Hematopoietic multipotent progenitor cell treated with erythropoietin and hydrocortisone succinate and interleukin-3 and kit ligand, for 15 days (in vitro differentiated cells): ENCODE measurements at regions not wholly inside any gene's neighbourhood (a gene's known extent, or its start where the extent isn't known, plus 50 kb on each side); places are given as distances from the start of the nearest gene placed in this dataset.
"Not testable (repeated sequence)": the region's sequence is repeated elsewhere in the genome, so short reads cannot be mapped to it uniquely, and the experiment has no call there.

Experiments used
- DNase-seq: peaks from one replicate; pipeline ENCODE4 v3.0.0-alpha.2; 2015; ENCODE audit warnings: low spot score

DNA sequence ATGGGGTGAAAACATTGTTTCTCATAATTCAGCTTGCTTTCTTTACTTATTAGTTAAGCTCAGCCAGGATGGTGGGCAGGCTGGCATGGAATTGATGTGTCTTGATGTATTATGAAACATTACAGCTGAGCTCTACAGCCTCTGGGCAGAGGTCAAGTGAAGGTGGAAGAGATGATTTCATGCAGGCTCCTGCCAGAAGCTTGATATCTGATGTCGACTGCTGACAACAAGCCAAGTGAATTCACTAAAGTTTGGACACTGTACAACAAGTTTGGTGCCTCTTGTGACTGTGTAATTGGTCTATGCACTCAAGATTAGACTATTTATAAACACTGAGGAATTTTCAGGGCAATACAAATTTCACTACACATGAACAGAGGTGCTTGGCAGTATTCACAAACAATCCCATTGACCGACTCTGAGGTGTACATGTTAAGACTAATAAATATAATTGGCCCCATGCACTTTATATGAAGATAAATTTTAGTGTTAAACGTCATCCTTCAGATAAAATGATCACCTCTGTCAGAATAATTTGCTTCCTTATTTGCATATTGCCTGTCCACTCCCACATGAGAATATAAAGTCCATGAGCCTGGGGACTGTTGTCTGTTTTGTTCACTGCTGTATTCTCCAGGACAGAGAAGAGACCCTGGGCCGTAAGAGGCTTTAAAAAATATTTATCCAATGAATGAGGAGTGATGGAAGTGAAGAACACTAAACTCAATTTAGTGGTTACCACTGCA is 612.2 kb downstream of the IQCM start:
- no peak for DNase-seq

DNA sequence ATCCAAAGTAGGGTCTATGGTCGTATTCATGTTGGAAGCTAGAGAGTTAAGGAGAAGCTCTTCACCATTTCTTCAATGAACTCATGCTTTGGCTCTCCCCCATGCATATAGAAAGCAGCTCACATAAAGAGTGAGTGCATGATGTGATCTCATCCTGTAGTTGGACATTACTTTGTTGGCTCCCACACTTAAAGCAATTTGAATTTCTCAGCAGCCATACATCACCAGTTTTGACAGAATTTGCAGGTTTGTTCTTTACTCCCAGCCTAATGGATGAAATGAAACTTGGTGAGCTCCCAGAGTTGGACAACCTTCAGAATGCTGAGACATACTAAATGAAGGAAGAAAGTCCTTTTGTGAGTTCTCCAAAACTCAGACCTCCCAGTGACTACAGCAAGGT is 613.5 kb downstream of the IQCM start:
- DNase-seq: no peak

DNA sequence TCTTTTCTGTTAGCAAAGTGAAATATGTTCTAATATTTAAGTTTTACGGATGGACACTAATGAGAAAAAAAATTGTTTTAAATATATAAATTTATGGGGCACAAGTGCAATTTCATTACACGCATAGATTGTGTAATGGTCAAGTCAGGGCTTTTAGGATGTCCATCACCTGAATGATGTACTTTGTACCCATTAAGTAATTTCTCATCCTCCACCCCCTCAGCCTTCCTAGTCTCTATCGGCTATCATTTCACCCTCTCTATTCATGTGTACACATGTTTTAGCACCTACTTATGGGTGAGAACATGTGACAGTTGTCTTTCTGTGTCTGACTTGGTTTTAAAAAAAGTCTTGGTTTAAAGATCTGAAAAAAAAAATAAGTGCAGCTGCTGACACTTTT is 616.0 kb downstream of the IQCM start:
- no peak for DNase-seq

DNA sequence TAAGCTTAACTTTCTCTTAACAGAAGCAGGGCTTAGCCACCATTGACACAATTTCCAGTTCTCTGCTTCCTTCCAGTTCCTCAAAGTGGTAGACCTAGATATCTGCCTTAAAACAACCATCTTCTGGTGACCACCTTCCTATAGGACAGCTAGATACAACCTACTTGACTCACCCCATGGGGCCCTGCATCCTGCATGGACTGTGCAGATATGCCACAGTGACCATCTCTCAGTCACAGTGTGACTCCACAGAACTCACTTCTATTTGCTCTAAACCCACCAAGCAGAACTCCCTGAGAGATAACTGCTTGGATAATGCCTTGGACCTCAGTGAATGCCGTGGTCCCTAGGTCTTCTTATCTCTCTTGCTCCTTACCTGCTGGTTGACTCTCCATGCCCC is 621.6 kb downstream of the IQCM start:
- DNase-seq: no peak

DNA sequence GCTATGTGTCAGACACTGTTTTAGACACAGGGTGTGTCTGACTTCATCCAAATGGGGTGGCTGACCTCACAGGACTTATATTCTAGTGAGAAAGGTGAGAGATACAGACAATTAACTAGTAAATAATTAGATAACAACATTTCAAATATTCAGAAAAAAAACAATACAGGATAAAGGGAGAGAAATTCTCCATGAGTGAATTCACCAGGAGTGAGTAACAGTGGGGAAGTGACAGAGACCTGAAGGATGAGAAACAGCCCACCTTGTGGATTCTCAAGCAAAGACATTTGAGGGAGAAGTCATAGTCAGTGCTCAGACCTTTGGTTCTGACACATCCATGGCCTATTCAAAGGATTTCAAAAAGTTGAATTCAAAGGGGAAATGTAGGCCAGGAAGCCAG is 627.9 kb downstream of the IQCM start:
- DNase-seq: no peak

DNA sequence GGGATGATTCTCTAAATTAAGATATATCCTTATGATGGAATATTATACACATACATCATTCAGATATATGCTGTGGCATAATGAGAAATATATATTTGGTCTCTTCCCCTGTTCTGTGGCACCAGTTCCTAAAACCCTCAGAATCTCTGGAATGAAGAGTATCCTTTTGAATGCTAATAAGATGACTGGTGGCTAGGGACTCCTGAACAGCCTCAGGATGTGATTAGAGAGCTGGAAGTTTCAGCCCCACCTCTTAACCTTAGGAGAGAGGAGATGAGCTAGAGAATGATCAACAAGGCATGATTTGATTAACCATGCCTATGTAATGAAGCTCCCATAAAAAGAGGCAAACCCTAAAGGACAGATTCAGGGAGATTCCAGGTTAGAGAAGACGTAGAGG is 632.0 kb downstream of the IQCM start:
- DNase-seq: no peak

DNA sequence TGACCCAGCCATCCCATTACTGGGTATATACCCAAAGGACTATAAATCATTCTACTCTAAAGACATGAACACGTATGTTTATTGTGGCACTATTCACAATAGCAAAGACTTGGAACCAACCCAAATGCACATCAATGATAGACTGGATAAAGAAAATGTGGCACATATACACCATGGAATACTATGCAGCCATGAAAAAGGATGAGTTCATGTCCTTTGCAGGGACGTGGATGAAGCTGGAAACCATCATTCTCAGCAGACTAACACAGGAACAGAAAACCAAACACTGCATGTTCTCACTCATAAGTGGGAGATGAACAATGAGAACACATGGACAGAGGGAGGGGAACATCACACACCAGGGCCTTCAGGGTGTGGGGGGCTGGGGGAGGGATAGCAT is 634.2 kb downstream of the IQCM start:
- DNase-seq: not testable (repeated sequence)

DNA sequence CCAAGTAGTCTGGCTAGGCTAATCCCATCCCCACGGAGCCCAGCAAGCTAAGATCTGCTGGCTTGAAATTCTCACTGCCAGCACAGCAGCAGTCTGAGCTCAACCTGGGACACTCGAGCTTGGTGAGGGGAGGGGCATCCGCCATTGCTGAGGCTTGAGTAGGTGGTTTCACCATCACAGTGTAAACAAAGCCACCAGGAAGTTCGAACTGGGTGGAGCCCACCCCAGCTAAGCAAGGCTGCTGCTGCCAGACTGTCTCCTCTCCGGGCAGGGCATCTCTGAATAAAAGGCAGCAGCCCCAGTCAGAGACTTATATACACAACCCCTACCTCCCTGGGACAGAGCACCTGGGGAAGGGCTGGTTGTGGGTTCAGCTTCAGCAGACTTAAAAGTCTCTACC is 639.6 kb downstream of the IQCM start:
- DNase-seq: no peak

DNA sequence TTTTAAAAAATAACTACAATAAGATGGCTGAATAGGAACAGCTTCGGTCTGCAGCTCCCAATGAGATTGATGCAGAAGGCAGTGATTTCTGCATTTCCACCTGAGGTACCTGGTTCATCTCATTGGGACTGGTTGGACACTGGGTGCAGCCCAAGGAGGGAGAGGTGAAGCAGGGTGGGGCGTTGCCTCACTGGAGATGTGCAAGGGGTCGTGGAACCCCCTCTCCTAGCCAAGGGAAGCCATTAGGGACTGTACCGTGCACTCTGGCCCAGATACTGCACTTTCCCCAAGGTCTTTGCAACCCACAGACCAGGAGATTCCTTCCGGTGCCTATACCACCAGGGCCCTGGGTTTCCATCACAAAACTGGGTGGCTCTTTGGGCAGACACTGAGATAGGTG is 640.1 kb downstream of the IQCM start:
- DNase-seq: no peak

DNA sequence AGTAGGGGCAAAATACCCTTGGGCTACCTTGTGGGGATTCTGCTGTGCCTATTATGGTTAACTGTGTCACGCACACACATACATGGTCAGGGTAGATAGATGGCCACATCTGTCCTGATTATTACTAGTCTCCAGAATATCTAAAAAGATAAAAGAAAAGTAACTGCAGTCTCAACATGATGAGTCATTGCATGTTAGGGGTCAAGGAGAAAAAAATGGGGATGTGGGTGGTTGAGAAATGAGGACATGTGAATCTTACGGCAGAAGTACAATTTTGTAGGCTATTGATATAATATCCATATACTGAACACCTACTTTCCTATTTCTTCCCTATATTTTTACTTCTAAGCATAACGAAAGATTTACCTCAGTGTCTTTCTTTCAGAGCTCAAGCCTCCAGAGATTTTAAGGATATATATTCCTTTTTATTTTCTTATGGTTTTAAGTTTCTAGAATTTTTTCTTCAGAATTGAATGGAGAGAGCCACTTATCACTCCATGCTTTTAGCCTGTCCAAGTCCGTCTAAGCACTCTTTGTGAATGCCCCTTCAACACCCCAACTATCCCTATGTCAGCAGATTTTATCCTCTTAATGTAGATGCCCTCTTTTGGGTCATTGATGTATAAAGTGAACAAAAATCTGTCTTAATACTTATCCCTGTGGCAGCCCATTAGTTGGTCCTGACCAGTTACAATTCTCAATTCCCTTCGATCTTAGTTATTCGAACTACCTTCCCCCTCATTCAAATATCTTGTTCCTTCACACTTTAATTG is 642.2 kb downstream of the IQCM start:
- no peak for DNase-seq

DNA sequence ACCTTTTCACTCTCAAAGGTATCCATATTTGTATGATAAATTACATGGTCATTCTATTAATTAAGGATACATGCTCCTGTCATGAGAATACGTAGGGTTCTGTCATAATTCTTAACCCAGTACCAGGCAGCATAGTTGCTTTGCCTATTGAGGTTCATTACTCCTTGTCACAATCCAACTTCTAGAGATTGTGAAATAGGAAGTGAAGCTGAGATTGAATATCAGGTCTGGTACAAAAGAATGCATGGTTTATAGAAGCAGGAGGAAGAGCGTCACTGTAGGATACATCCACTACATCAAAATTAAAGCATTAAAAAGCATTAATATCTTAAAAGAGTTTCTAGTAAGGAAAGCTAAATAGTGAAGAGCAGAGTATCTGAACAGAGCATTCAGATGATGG is 647.0 kb downstream of the IQCM start:
- DNase-seq: no peak

DNA sequence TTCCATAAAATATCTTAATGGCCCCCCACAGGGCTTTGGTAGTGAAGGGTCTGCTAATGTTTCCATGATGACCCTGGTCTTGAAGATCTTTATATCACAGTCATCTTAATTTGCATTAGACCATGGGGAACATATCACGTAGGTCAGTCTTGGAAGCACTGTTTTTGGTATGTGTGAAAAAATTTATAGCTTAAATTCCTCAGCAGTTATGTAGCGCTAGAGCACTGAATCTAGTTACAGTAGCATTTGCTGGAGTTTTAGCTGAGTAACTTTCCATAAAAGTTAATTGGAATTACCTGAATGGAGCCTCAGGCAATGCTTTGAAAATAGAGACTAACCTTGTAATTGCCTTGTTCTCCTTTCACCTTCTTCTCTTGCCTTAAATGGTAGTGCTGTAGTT is 648.8 kb downstream of the IQCM start:
- DNase-seq: no peak

DNA sequence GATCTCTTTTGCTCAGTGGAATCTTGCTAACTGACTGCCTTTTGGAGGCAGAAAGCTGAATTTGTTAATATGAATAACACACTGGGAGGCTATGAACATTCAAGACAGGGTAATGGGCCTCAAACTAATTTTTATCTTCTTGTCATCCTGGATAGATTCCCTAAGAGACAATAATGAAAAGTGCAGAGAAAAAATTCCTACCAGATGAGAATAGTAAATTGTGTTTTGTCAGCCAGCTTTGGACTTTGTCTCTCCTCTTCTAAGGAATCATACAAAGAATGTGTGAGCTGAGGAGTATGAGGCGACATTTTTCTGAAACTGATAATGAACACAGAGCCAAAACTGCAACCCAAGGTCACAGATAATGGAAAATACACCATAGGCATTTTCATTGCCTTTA is 649.3 kb downstream of the IQCM start:
- DNase-seq: no peak

DNA sequence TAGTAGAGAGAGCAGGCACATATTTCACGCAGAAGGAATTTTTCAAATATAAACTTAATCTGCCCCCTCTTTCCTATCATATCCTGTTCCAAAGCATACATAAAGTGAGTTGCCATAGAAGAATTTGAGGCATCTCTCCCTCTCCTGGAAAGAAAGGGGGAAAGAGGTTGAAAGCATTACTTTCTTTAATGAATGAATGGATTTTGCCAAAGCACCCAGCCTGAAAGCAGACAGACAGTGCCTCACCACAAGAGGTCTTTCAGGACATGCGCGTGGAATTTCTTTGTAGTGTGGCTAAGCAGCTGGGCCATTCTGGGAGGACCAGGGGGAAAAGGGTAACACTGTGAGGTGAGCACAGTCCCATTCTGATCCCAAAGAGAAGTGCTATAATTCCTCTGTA is 651.4 kb downstream of the IQCM start:
- no peak for DNase-seq

DNA sequence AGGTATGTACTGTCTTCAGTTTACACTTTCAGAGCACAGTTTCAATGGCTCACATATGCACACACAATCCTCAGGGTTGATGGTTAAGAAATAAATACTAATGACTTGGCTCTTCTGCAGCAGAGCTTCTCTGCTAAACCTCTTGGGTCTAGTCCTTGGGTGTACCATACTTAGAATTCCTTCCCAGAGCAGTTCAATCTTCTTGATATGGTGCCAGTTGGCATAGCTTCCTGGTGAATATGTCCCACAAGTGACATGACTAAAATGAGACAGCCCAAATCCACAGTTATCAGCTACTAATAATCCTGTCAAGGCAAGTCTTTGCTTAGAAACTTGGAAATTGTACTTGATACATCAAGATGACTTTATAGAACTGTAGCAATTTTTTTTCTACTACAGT is 654.4 kb downstream of the IQCM start:
- no peak for DNase-seq

DNA sequence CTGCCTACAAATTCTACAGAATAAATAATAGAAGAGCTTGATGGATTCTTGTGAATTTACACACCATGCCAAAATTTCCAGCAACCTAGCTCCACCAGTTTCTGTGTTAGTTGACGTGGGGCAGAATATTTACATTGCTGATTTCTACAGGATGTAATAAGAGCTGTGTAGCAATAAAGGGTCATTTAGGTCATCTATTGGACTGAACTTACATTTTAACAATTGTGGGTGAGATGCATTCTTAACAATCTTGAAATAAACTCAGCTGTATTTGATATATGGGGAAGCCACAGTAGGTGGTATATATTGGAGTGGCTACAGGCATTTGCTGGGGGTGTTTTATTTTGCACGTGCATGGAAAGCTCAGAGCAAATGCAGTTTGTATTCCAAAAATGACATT is 655.3 kb downstream of the IQCM start:
- DNase-seq: no peak

DNA sequence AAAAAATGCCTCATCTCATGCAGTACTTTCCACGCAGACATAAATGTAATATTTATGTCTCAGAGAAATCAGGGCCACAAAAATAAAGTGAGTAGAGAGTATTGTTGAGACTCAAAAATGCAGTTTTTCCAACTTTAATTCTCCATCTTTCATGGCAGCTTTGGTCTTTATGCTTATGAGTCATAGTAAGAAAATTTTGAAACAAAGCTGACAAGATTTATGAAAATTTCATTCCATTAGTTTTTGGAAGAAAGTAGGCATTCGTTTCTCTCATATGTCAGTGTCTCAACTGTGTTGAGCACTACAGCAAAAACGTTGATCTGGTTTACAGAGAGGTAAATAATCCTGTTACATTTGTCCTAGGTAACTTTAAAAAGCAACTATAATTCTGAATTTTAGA is 656.8 kb downstream of the IQCM start:
- DNase-seq: no peak

DNA sequence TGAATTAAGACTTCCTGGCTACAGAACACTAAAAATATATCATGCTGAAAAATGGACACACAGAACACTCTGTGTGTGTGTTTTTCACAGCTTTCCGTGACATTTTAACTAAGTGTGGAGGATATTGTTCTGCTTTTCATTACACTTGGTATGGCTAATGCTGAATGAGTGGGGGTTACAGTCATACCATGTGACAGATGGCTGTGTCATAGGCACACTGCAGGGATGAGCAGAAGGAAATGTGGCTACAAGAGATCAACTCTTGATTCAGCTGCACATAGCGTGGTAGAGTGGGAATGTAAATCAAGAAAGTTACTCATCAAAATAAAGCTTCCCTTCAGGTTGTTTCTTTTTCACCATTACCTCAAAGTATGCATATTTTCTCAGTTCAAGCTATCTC is 669.8 kb downstream of the IQCM start:
- DNase-seq: no peak

DNA sequence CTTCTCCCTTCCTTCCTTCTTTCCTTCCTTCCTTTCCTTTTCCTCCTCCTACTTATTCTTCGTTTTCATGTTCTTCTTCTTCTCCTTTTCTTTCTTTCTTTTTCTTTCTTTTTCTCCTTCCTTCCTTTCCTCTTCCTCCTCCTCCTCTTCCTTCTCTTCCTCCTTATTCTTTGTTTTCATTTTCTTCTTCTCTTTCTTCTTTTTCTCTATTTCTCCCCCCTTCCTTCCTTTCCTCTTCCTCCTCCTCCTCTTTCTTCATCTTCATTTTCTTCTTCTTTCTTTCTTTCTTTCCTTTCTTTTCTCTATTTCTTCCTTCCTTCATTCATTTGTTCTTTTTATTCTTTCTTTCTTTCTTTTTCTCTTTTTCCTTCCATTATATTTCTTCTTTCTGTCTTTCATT is 671.6 kb downstream of the IQCM start:
- DNase-seq: no peak

DNA sequence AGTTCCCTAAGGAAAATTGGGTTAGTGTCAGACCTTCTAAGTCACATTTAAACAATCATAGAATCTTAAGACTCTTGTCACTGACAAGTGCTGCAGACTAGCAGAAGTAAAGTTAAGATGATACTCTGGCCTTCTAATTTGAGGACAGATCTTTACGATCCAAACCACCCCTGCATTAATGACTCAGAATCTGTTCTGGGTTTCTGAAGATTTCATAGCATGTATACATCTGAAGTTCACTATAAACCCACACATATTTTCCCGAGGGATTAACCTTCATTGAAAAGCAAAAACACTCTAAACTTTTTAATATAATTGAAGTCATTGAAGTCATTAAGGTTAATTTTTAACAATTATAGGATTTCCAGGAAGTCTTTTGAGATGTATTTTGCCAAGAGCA is 674.3 kb downstream of the IQCM start:
- DNase-seq: no peak

DNA sequence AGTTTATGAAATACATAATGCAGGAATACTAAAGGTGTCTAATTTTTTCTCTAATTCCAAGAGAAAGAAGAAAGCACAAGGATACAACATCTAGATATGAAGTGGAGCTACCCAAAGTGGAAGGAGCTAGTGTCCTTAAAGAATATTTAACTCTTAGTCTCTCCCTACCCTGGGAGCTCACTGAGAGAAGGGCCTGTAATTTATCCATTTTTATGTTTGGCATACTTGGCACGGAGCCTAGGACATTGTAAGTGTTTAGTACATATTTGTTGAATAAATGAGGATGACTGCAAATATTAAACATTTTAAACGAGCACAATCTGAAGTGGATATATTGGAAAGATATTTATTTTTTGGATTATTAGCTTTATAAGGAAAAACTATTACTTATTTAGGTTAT is 674.8 kb downstream of the IQCM start:
- DNase-seq: no peak

DNA sequence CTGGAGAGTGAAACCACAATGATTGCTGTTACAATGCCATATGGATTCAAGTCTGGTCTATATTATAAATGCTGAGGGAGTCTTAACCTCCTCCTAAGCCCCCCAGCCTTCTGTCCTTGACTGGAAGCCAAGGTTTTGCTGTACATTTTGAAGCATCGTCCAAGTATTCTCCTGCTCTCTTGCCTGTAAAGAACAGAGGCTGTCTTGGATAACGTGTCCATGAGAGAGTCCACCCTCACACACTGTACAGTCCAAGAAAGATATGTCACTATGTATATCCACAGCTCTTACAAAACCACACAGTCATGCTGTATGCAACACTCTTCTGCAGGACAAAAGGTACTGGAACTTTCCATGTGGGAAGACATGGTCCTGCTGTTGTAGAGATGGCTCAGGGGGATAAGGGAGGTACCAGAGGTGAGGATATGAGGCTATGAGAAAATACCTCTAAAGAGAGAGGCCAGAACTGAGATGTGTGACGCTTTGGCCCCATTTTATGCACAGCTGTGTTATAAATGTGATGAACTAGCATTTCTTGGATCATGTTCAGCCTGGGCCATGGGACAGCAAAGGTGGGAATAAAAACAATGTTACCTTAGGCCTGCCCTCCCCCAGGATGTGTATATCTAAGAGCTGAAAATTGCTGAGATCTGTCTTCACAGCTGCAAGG is 678.6 kb downstream of the IQCM start:
- no peak for DNase-seq

DNA sequence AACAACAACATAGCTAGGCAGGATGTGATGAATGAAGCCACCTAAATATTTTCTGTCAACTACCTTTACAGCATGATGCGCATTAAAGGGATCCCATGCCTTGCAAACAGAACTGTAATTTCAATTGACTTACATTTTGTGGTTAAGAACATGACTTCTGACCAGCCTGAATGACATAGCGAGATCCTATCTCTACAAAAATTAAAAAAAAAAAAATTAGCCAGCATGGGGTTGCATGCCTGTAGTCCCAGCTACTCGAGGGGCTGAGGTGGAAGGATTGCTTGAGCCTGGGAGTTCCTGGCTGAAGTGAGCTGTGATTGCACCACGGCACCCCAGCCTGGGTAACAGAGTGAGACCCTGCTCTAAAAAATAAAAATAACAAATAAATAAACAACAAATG is 680.6 kb downstream of the IQCM start:
- no peak for DNase-seq
